GM18909 (cell line): ENCODE measurements at regions not wholly inside any gene's neighbourhood (a gene's known extent, or its start where the extent isn't known, plus 50 kb on each side); places are given as distances from the start of the nearest gene placed in this dataset.
A peak's percentile ranks its signal among the peaks of the same experiment; 100 is the strongest.

ENCODE experiments used
- ATAC-seq: cut with Tn5 transposase; IDR thresholded peaks from one replicate; pipeline ENCODE4 v1.9.1; 2021; ENCODE audit warnings: mild to moderate bottlenecking; ENCODE audit not compliant: unreplicated experiment, poor library complexity

DNA sequence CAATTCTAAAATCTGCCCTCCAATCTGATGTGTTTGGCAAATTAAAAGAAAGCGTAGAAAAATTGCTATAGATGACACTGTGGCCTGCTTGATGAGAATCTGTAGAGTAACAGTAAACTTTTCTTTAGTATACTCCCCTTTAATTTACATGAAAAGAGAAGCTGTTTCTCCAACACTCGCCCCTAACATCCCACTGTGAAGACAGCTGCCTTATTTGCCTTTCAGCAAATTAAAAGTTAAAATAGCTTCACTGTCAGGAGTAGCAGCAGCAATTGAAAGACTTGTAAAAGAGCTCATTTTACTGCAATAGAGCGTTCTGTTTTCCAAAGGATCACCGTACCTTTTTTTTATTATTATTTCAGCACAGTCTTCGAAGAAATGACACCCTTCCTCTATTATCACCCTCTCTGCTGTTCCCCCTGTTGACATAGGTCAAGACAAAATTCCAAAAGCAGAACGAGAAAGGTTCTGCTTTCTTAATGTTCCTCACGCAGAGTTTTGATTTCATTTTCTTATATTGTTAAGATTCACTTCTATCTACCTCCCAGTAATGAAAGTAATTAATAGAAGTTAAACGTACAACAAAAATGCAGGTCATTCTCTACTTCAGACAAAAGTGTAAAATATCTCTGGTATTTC is 153.5 kb upstream of the USP15 start:
- ATAC-seq = no peak

DNA sequence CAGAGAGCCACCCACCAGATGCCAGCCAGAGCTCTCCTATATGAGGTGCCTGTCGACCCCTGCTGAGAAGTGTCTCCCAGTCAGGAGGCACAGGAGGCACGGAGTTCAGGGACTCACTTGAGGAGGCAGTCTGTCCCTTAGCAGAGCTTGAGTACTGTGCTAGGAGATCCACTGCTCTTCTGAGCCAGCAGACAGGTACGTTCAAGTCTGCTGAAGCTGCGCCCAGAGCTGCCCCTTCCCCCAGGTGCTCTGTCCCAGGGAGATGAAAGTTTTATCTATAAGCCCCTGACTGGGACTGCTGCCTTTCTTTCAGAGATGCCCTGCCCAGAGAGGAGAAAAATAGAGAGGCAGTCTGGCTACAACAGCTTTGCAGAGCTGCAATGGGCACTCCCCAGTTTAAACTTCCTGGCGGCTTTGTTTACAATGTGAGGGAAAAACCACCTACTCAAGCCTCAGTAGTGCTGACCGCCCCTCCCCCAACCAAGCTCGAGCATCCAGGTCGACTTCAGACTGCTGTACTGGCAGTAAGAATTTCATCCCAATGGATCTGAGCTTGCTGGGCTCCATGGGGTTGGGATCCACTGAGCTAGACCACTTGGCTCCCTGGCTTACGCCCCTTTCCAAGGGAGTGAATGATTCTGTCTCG is 146.7 kb upstream of the USP15 start:
- ATAC-seq = no peak

DNA sequence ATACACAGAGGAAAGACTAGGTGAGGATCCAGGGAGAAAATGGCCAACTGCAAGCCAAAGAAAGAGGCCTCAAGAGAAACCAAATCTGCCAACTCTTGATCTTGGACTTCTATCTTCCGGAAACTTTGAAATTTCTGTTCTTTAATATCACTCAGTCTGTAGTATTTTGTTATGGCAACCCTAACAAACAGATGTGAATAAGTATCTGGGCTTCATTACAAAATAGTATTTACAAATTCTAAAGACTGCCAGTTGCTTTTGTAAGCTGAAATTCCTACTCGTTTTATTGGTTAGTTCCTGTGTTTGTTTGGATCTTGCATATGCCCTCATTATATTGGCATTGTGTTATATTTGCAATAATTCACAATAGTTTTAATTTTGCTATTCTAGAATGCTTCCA is 143.2 kb upstream of the USP15 start:
- ATAC-seq = no peak

DNA sequence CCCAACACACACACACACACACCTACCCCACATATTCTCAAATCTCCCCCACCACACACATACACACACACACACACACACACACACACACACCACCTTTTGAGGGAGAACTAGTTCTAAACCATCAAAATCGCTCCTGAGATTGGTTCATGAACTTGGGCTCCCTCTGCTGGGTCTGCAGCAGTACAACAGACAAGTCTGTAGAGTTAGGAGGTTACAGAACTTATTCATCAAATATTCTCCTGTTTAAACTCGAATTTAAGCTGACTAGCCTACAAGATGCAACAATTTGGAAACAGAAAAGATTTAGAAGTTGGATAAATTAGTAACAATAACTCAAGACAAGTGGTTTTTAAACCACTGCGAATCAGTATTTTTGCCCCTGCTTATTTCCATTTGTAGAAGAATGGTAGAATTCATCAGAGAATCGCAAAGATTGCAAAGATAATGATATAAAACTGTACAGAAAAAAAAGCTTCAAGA is 136.4 kb upstream of the USP15 start:
- ATAC-seq = peak; percentile 90

DNA sequence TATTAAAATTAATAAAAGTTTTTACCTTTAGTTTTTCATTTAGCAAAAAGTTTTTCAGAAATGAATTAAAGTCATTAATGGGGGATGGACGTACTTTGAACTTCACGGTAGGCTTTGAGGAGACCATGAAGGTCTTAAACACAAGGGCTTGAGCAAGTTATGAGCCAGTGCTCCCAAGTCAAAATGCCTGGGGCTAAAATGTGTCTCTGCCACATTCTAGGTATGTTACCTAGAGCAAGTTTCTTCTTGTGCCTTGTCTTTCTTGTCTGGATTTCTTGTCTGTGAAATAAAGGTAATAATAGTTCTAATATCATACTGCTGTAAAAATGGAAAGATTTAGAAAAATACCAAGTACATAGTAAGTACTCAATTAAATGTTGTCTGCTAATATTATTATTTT is 132.7 kb upstream of the USP15 start:
- no peak for ATAC-seq

DNA sequence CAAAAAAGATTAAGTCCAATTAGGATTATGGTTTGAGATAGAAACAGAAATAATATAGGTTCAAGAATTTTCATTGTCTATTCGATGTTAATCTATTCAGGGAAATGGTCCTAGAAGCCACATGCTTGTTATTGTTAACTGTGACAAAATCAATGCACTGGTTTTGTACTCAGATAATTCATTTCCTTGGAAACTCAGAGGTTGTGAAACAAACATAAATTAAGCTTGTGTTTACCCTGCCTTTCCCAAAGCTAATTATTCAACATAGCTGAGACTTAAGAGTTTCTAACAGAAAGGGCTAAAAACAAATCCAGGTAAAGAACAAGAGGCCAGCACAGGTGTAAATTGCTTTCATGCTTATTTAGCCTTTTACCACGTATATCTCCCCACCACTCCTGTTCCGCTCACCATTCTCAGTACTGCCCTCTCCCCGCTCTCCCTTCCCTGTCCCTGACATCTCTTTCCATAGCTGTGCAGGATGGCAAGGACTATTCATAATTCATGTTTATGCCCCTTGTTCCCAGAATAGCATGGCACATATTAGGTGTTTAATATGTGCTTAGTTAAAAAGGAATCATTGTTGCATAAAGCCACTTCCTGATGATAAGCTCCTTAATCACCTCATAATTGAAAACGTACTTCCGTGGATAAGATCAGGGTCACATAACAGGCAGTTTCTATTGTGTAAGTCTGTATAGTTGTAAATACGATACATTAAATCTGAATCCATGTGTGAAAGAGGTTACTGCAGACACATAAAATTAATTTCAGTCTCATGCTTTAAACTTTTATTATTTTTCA is 131.8 kb upstream of the USP15 start:
- ATAC-seq = no peak

DNA sequence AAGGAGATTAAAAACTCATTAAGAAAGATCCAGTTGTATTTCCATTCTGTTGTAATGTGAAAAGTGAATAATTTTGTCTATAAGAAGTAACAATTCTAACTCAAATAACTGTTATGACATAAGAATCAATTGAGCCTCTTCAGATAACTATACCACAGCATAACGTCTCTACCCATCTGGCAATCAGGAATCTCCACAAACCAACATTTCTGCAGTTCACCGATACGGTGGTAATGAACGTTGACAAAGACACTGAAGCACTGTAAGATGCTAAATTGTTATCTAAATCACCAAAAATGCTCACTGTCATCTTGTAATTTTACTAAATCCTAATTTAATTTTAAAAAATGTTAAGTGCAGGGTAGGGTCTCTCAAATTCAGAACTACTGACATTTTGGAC is 130.9 kb upstream of the USP15 start:
- no peak for ATAC-seq

DNA sequence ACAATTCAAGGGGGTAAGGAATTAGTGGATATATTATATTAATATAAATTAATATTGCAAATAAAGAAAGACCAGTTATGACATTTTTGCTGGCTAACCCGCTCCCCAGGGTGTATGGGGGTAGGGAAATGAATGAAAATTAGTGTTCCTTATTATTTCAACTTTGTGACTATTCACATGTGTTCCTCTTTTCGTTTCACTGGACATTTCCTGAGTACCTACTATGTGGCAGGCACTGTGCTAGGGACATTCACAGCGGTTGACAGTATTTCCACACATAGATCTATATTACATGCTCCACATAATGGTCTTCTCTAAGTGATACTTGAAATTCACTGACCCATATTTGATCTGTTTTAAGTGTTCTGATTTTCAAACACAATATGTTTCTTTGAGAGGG is 129.8 kb upstream of the USP15 start:
- ATAC-seq = no peak

DNA sequence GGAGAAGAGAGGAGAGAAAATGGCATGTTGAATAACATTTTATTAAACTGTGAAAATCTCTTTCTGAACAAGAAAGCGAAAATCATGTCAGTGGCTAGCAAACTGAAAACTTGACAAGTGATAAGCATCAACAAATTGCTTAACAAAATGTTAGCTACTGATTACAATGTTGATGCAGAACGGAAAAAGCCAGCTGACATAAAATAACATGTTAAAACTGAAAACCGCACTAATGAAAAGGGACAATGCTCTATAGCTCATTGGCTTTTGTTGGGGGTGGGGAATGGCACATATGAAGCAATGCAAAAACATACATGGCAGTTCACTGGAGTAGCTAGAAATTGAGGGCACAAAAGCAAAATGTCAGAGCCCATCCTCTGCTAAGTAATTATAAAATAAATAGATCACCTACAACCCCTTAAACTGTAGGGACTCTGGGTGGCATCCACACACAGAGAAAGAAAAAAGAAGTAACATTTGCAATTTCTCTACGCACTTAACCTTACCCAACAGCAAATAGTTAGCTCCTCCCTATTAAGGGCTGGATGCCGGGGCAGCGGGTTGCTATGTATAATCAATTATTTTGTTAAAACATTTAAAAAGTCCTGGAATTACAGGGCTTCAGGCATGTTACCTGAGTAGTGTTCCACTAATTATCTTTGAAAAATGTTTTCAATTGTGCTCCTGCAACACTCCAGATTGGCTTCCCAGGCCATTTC is 129.2 kb upstream of the USP15 start:
- no peak for ATAC-seq

DNA sequence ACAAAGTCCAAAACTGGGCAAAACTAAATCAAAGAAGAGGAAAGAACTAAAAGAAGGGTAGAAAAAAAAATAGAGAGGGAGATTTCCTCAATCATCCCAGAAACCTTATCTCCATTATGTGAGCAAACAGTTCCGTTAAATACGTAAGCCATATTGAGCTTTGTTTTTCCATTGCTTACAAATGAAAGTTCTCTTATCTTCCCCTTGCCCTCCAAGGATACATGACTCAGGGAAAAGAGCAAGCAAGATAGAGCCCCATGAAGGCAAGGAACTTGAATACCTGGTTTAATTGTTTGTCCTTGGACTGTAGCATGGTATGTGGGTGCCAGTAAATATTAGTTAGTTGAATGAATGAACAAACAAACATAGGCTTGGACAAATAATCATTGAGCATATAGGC is 126.8 kb upstream of the USP15 start:
- no peak for ATAC-seq

DNA sequence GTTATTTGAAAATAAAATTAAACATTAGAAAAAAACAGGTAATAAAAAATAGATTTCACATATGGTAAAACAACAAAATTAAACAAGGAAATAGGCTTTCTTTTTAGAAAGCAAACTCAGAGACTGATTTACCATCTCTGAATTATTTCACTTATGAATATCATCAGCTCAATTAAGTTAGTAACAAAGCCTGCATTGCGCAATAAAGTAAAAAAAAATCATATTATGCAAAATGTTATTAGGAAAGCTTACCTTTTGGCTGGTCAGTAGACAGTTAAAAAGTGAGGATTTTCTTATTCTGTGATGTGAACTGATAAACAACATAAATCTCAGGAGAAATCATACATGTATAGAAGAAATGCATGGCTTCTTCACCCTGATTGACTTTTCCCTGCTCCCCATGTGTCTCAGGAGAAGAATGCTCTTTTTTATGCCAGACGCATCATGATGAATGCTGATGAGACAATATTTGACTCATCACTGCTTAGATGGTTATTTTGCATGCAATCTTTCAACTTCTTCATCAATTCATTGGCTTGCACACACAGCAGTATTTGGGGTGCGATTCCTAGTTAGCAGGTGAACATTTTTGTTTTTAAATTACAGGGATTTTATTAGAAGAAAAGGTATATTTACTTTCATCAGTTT is 124.5 kb upstream of the USP15 start:
- ATAC-seq = no peak

DNA sequence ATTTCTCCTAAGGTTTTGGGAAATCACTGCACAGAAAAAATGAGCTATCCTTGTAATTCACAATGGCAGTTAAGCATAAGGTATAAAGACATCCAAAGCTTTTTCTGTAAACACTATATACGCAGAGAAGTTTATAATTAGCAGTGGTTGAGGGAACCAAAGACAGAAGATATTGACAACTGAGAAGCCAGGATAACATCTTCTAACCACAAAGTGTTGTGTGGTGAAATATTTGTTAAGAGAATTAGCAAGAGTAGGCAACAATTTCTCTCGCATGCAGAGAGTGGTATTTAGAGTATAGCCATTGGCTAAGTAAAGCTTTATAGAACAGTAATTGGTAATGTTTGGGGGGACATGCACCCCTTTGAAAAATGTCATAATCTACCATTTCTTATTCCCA is 123.7 kb upstream of the USP15 start:
- no peak for ATAC-seq

DNA sequence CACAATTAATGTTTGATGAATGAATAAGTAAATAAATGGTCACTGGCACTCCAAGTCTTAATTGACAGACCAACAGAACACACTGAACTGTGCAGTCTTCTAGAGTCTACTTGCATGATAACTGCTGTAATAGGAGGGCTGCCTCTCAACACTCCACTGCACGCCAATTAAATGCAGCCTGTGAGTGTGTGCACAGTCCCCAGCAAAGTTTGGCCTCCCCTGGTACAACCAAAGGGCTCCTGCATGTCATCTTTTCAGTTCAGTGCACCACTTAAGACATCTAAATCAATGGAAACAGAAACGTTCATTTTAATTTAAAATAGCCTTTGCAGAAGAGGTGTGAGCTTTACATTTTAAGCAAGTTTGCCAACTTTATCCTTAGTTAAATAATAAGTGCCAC is 121.7 kb upstream of the USP15 start:
- no peak for ATAC-seq

DNA sequence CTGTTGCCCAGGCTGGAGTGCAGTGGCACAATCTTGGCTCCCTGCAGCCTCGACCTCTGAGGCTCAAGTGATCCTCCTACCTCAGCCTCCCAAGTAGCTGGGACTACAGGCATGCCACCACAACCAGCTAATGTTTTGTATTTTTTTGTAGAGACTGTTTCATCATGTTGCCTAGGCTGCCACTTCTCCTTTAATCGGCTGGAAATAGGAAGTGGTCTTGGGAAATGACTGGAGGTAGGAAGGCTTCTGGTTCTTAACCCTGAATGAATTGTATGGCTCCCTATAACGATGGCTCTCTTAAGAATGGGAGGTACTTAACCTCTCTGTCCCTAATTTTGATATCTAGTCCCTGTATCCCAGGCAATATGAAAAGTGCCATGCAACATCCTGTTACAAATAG is 113.9 kb upstream of the USP15 start:
- no peak for ATAC-seq

DNA sequence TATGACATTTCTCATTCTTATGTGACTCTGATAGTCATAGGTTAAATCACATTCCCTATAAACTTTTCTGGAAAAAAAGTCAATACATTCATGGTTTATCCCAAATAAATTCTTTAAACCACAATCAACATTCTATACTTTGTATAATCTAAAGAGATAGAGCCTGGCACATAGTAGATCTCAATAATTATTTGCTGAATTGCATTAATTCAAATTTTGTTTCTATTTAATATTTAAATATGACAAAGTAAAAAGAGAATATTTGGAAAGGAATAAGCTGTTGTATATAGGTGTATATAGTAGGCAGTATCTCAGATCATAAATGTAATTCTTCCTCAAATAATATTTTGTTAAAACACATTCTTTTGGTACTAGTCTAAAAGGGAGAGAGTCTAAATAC is 102.2 kb upstream of the USP15 start:
- no peak for ATAC-seq

DNA sequence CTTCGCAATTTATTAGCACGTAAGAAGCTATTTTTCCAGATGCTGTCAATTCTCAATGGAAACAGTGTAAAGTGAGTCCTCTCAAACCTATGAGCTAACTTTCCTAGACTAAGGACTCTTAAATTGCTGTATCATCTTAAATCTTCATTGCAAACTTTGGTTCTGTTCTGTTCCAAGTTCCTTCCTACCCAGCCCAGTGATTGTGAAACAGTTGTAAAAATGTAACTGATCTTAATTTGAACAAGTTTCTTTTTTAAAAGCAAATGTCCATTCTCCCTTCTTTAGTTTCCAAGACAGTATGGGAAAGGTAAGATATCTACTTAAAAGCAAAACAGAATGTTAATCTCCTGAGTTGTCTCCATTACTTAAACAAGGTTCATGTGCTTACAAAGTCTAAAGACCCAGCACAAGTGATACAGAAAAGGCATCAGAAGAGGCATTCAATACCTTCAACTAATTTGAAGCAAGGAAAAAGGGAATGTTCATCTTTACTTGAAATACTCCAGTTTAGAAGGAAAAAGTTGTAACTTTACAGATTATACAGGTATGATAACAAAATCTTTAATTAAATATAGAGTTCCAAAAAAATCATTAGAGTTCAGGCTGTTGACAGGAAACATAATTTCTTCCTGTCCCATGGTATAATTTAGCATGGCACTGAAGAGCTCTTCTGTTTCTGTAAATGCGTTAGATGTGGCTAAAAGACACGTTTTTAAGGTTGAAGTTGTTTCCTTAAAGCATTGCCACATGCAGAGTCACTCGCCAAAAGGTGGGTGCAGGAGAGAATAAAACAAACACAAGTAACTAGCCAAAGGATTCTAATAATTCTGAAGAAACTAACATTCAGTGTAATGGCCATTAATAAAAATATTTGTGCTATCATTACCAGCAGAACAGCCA is 101.5 kb upstream of the USP15 start:
- ATAC-seq = no peak

DNA sequence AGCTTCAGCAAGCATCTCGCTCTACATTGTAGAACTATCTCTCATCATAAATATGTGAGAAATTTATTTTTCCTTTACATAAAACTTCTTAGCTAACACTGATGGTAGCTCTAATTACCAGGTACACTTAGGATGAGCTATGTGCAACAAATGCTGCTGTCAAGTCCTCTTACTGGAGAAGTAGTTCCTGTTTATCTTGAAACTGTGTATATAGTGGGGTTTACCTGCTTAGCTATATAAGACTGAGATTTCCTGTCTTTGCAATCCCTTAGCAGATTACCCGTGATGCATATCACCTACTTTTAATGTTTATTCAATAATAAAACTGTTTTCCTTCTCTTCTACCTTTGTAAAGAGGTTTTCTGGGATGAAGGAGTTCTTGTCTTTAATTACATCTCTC is 98.0 kb upstream of the USP15 start:
- no peak for ATAC-seq

DNA sequence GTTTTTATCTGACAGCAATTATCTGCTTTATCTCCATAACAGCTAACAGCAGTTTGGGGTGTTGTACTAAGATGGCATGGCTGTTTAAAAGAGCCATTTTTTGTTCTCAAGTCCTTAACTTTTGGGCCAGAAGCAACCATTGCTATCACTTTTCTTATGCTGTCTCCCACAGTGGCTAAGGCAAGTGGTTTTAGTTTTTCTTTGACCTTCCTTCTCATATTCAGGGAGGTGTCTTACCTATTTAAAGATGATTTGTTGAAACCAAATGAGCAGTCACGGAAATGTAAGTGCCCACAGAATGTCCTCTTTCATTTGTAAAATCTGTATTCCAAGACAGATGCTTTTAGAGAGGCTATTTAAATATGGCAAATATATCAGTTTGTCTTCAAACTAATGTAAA is 96.8 kb upstream of the USP15 start:
- ATAC-seq = no peak

DNA sequence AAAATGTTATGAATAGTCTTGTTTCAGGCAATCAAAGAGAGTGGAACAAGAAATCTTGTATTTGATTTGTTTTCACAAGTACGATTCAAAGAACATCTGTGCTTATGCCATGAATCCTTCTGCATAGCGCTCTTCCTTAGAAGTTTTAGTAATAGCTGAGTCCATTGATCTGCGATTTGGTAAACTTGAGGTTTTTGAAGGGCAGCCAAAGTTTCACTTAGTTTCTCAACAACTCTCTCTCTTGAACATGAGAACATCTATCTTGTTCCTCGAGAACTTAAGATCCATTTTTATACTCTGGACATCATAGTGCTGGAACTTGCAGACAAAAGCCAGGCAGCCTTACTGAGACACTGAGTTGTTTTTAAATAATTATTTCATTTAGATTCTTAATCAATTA is 96.2 kb upstream of the USP15 start:
- ATAC-seq = no peak
